ENCODE measurements at regions not wholly inside any gene's neighbourhood (a gene's known extent, or its start where the extent isn't known, plus 50 kb on each side); places are given as distances from the start of the nearest gene placed in this dataset.

GRCh38 chr2:15996536-15997423 lies 56.4 kb downstream of the MYCN start:
- no peak for ATAC-seq
- TF ChIP-seq ZNF8 (CRISPR knock-in tag; IDR thresholded peaks at IDR 0.05) (no peak), PPARA (CRISPR knock-in tag; IDR thresholded peaks at IDR 0.05; ENCODE audit: borderline replicate concordance) (no peak), TCF4 (CRISPR knock-in tag; IDR thresholded peaks at IDR 0.05; ENCODE audit: borderline replicate concordance) (no peak), TOX (CRISPR knock-in tag; IDR thresholded peaks at IDR 0.05; ENCODE audit: borderline replicate concordance) (no peak), CSRNP3 (CRISPR knock-in tag; IDR thresholded peaks at IDR 0.05) (no peak), ZNF565 (CRISPR knock-in tag; conservative IDR thresholded peaks at IDR 0.05; ENCODE audit: low read depth) (no peak), POU6F1 (CRISPR knock-in tag; IDR thresholded peaks at IDR 0.05; ENCODE audit: borderline replicate concordance, low read depth) (no peak), PATZ1 (CRISPR knock-in tag; IDR thresholded peaks at IDR 0.05; ENCODE audit: borderline replicate concordance) (no peak), BACH2 (CRISPR knock-in tag; IDR thresholded peaks at IDR 0.05; ENCODE audit: borderline replicate concordance) (no peak), OSR1 (CRISPR knock-in tag; IDR thresholded peaks at IDR 0.05) (no peak), ARNTL (CRISPR knock-in tag; IDR thresholded peaks at IDR 0.05; ENCODE audit: borderline replicate concordance, low read depth) (no peak), ISL1 (CRISPR knock-in tag; IDR thresholded peaks at IDR 0.05) (no peak), ZFP30 (CRISPR knock-in tag; IDR thresholded peaks at IDR 0.05) (no peak), RARB (CRISPR knock-in tag; IDR thresholded peaks at IDR 0.05) (no peak), ZNF70 (CRISPR knock-in tag; IDR thresholded peaks at IDR 0.05) (no peak), GLIS3 (CRISPR knock-in tag; IDR thresholded peaks at IDR 0.05) (no peak), SNAI2 (CRISPR knock-in tag; IDR thresholded peaks at IDR 0.05) (no peak), TSHZ2 (CRISPR knock-in tag; IDR thresholded peaks at IDR 0.05) (no peak), ZFP3 (CRISPR knock-in tag; IDR thresholded peaks at IDR 0.05) (no peak)
